BLaER1 (cell line): ENCODE measurements at regions not wholly inside any gene's neighbourhood (a gene's known extent, or its start where the extent isn't known, plus 50 kb on each side); places are given as distances from the start of the nearest gene placed in this dataset.
"Not testable (repeated sequence)": the region's sequence is repeated elsewhere in the genome, so short reads cannot be mapped to it uniquely, and the experiment has no call there.

Experiments used
- H3K27ac ChIP-seq: shearing (Covaris generic); formaldehyde crosslinking; 2 replicates; pipeline ENCODE4 v1.8.1; 2022
- H3K27me3 ChIP-seq: shearing (Covaris generic); formaldehyde crosslinking; 2 replicates; pipeline ENCODE4 v1.8.1; 2022
- H3K36me3 ChIP-seq: shearing (Covaris generic); formaldehyde crosslinking; 2 replicates; pipeline ENCODE4 v1.8.1; 2022
- H3K4me1 ChIP-seq: shearing (Covaris generic); formaldehyde crosslinking; 2 replicates; pipeline ENCODE4 v1.8.1; 2022
- H3K4me2 ChIP-seq: shearing (Covaris generic); formaldehyde crosslinking; 2 replicates; pipeline ENCODE4 v1.8.1; 2022
- H3K4me3 ChIP-seq: shearing (Covaris generic); formaldehyde crosslinking; 2 replicates; pipeline ENCODE4 v1.8.1; 2022
- H3K9ac ChIP-seq: shearing (Covaris generic); formaldehyde crosslinking; 2 replicates; pipeline ENCODE4 v1.8.1; 2022
- H3K9me3 ChIP-seq: shearing (Covaris generic); formaldehyde crosslinking; 2 replicates; pipeline ENCODE4 v1.8.1; 2022
- H4K20me1 ChIP-seq: shearing (Covaris generic); formaldehyde crosslinking; 2 replicates; pipeline ENCODE4 v1.8.1; 2022

DNA sequence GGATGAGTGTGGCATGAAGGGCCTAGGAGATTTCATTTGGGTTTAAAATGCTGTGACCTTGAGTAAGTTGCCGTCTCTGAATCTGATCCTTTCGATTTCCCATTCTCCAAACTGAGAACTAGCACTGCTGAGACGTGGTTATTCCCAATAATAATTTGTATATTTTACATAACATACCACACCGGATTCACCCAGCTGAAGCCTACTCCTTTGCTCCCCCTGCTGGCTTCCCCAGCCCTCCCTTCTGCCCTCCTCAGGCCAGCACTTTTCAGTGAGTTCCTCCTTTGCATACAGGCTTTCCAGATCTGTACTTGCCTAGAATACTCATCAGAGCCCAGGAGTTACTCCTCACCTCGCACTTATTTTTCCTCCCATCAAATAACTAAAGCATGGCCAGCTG, 255.1 kb downstream of the OR4F29 start:
- H3K4me2 ChIP-seq, H3K4me1 ChIP-seq, H3K9me3 ChIP-seq, H3K36me3 ChIP-seq, H3K27ac ChIP-seq, H3K27me3 ChIP-seq, H3K9ac ChIP-seq, H3K4me3 ChIP-seq, H4K20me1 ChIP-seq: not testable (repeated sequence)

DNA sequence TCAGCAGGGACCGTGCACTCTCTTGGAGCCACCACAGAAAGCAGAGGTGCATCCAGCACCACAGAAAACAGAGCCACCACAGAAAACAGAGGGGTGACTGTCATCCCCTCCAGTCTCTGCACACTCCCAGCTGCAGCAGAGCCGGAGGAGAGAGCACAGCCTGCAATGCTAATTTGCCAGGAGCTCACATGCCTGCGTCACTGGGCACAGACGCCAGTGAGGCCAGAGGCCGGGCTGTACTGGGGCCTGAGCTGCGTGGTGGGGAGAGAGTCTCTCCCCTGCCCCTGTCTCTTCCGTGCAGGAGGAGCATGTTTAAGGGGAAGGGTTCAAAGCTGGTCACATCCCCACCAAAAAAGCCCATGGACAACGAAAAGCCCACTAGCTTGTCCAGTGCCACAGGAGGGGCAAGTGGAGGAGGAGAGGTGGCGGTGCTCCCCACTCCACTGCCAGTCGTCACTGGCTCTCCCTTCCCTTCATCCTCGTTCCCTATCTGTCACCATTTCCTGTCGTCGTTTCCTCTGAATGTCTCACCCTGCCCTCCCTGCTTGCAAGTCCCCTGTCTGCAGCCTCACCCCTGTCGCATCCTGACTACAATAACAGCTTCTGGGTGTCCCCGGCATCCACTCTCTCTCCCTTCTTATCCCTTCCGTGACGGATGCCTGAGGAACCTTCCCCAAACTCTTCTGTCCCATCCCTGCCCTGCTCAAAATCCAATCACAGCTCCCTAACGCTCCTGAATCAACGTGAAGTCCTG, 260.0 kb downstream of the OR4F29 start:
- 0 out of 2 replicates have a peak overlapping the region, but pooled peaks have one; percentile 17 for H3K4me2 ChIP-seq
- not testable (repeated sequence) for H3K27me3 ChIP-seq, H4K20me1 ChIP-seq, H3K9me3 ChIP-seq, H3K4me1 ChIP-seq, H3K27ac ChIP-seq, H3K4me3 ChIP-seq
- H3K9ac ChIP-seq, result 0 out of 2 replicates have a peak overlapping the region, but pooled peaks have one; percentile 29
- H3K36me3 ChIP-seq, result peaks cover 10% of the 10 kb centered on the region

DNA sequence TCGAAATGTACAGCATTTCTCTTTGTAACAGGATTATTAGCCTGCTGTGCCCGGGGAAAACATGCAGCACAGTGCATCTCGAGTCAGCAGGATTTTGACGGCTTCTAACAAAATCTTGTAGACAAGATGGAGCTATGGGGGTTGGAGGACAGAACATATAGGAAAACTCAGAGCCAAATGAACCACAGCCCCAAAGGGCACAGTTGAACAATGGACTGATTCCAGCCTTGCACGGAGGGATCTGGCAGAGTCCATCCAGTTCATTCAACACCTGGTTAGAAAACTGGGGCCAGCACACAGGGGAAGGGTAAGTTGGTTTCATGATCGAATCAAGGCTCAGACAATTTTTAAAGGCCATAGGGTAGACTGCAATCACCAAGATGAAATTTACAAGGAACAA, 260.8 kb downstream of the OR4F29 start:
- not testable (repeated sequence) for H4K20me1 ChIP-seq, H3K4me1 ChIP-seq, H3K9ac ChIP-seq, H3K27ac ChIP-seq, H3K9me3 ChIP-seq, H3K4me2 ChIP-seq, H3K27me3 ChIP-seq, H3K4me3 ChIP-seq
- peaks cover 12% of the 10 kb centered on the region for H3K36me3 ChIP-seq

DNA sequence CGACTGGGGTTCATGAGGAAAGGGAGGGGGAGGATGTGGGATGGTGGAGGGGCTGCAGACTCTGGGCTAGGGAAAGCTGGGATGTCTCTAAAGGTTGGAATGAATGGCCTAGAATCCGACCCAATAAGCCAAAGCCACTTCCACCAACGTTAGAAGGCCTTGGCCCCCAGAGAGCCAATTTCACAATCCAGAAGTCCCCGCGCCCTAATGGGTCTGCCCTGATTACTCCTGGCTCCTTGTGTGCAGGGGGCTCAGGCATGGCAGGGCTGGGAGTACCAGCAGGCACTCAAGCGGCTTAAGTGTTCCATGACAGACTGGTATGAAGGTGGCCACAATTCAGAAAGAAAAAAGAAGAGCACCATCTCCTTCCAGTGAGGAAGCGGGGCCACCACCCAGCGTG, 261.6 kb downstream of the OR4F29 start:
- not testable (repeated sequence) for H3K9me3 ChIP-seq, H3K4me3 ChIP-seq, H3K27me3 ChIP-seq, H3K27ac ChIP-seq, H4K20me1 ChIP-seq, H3K4me1 ChIP-seq, H3K9ac ChIP-seq, H3K4me2 ChIP-seq
- H3K36me3 ChIP-seq, result peaks cover 12% of the 10 kb centered on the region

DNA sequence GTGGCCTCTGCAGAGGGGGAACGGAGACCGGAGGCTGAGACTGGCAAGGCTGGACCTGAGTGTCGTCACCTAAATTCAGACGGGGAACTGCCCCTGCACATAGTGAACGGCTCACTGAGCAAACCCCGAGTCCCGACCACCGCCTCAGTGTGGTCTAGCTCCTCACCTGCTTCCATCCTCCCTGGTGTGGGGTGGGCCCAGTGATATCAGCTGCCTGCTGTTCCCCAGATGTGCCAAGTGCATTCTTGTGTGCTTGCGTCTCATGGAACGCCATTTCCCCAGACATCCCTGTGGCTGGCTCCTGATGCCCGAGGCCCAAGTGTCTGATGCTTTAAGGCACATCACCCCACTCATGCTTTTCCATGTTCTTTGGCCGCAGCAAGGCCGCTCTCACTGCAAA, 262.2 kb downstream of the OR4F29 start:
- not testable (repeated sequence) for H3K4me1 ChIP-seq, H3K27me3 ChIP-seq, H3K27ac ChIP-seq, H3K9ac ChIP-seq, H3K4me3 ChIP-seq, H3K4me2 ChIP-seq, H4K20me1 ChIP-seq, H3K9me3 ChIP-seq
- H3K36me3 ChIP-seq, result peaks cover 12% of the 10 kb centered on the region

DNA sequence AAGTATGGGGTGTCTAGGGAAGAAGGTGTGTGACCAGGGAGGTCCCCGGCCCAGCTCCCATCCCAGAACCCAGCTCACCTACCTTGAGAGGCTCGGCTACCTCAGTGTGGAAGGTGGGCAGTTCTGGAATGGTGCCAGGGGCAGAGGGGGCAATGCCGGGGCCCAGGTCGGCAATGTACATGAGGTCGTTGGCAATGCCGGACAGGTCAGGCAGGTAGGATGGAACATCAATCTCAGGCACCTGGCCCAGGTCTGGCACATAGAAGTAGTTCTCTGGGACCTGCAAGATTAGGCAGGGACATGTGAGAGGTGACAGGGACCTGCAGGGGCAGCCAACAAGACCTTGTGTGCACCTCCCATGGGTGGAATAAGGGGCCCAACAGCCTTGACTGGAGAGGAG, 264.2 kb downstream of the OR4F29 start:
- not testable (repeated sequence) for H4K20me1 ChIP-seq, H3K27me3 ChIP-seq, H3K27ac ChIP-seq, H3K4me1 ChIP-seq, H3K4me2 ChIP-seq, H3K9me3 ChIP-seq, H3K9ac ChIP-seq, H3K4me3 ChIP-seq
- H3K36me3 ChIP-seq, result peaks cover 12% of the 10 kb centered on the region

DNA sequence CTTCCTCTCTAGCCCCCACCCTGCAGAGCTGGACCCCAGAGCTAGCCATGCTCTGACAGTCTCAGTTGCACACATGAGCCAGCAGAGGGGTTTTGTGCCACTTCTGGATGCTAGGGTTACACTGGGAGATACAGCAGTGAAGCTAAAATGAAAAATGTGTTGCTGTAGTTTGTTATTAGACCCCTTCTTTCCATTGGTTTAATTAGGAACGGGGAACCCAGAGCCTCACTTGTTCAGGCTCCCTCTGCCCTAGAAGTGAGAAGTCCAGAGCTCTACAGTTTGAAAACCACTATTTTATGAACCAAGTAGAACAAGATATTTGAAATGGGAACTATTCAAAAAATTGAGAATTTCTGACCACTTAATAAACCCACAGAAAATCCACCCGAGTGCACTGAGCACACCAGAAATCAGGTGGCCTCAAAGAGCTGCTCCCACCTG, 264.8 kb downstream of the OR4F29 start:
- H3K27me3 ChIP-seq, H3K4me1 ChIP-seq, H3K4me2 ChIP-seq, H3K9ac ChIP-seq, H3K27ac ChIP-seq, H3K4me3 ChIP-seq, H4K20me1 ChIP-seq, H3K9me3 ChIP-seq: not testable (repeated sequence)
- peaks cover 12% of the 10 kb centered on the region for H3K36me3 ChIP-seq

DNA sequence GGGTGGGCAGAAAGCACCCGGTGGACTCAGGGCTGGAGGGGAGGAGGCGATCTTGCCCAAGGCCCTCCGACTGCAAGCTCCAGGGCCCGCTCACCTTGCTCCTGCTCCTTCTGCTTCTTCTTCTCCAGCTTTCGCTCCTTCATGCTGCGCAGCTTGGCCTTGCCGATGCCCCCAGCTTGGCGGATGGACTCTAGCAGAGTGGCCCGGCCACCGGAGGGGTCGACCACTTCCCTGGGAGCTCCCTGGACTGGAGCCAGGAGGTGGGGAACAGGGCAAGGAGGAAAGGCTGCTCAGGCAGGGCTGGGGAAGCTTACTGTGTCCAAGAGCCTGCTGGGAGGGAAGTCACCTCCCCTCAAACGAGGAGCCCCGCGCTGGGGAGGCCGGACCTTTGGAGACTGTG, 265.3 kb downstream of the OR4F29 start:
- not testable (repeated sequence) for H4K20me1 ChIP-seq, H3K27me3 ChIP-seq, H3K9ac ChIP-seq, H3K27ac ChIP-seq, H3K9me3 ChIP-seq, H3K4me2 ChIP-seq, H3K4me3 ChIP-seq, H3K36me3 ChIP-seq, H3K4me1 ChIP-seq

DNA sequence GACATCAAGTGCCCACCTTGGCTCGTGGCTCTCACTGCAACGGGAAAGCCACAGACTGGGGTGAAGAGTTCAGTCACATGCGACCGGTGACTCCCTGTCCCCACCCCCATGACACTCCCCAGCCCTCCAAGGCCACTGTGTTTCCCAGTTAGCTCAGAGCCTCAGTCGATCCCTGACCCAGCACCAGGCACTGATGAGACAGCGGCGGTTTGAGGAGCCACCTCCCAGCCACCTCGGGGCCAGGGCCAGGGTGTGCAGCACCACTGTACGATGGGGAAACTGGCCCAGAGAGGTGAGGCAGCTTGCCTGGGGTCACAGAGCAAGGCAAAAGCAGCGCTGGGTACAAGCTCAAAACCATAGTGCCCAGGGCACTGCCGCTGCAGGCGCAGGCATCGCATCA, 266.0 kb downstream of the OR4F29 start:
- not testable (repeated sequence) for H3K27me3 ChIP-seq, H3K9me3 ChIP-seq, H3K9ac ChIP-seq, H3K27ac ChIP-seq, H3K4me2 ChIP-seq, H4K20me1 ChIP-seq, H3K36me3 ChIP-seq, H3K4me1 ChIP-seq, H3K4me3 ChIP-seq

DNA sequence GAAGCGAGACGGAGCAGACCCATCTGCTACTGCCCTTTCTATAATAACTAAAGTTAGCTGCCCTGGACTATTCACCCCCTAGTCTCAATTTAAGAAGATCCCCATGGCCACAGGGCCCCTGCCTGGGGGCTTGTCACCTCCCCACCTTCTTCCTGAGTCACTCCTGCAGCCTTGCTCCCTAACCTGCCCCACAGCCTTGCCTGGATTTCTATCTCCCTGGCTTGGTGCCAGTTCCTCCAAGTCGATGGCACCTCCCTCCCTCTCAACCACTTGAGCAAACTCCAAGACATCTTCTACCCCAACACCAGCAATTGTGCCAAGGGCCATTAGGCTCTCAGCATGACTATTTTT, 267.2 kb downstream of the OR4F29 start:
- H3K4me1 ChIP-seq, H3K4me2 ChIP-seq, H3K9me3 ChIP-seq, H3K9ac ChIP-seq, H3K36me3 ChIP-seq, H4K20me1 ChIP-seq, H3K27ac ChIP-seq, H3K27me3 ChIP-seq, H3K4me3 ChIP-seq: not testable (repeated sequence)

DNA sequence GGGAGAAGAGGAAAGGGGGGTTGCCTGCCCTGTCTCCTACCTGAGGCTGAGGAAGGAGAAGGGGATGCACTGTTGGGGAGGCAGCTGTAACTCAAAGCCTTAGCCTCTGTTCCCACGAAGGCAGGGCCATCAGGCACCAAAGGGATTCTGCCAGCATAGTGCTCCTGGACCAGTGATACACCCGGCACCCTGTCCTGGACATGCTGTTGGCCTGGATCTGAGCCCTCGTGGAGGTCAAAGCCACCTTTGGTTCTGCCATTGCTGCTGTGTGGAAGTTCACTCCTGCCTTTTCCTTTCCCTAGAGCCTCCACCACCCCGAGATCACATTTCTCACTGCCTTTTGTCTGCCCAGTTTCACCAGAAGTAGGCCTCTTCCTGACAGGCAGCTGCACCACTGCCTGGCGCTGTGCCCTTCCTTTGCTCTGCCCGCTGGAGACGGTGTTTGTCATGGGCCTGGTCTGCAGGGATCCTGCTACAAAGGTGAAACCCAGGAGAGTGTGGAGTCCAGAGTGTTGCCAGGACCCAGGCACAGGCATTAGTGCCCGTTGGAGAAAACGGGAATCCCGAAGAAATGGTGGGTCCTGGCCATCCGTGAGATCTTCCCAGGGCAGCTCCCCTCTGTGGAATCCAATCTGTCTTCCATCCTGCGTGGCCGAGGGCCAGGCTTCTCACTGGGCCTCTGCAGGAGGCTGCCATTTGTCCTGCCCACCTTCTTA, 267.7 kb downstream of the OR4F29 start:
- not testable (repeated sequence) for H3K4me3 ChIP-seq, H3K4me2 ChIP-seq, H4K20me1 ChIP-seq, H3K36me3 ChIP-seq, H3K27ac ChIP-seq, H3K9ac ChIP-seq, H3K9me3 ChIP-seq, H3K27me3 ChIP-seq, H3K4me1 ChIP-seq

DNA sequence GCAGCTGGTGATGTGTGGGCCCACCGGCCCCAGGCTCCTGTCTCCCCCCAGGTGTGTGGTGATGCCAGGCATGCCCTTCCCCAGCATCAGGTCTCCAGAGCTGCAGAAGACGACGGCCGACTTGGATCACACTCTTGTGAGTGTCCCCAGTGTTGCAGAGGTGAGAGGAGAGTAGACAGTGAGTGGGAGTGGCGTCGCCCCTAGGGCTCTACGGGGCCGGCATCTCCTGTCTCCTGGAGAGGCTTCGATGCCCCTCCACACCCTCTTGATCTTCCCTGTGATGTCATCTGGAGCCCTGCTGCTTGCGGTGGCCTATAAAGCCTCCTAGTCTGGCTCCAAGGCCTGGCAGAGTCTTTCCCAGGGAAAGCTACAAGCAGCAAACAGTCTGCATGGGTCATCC, 268.4 kb downstream of the OR4F29 start:
- not testable (repeated sequence) for H3K4me1 ChIP-seq, H3K9me3 ChIP-seq, H3K27me3 ChIP-seq, H4K20me1 ChIP-seq, H3K27ac ChIP-seq, H3K4me2 ChIP-seq, H3K9ac ChIP-seq, H3K36me3 ChIP-seq, H3K4me3 ChIP-seq

DNA sequence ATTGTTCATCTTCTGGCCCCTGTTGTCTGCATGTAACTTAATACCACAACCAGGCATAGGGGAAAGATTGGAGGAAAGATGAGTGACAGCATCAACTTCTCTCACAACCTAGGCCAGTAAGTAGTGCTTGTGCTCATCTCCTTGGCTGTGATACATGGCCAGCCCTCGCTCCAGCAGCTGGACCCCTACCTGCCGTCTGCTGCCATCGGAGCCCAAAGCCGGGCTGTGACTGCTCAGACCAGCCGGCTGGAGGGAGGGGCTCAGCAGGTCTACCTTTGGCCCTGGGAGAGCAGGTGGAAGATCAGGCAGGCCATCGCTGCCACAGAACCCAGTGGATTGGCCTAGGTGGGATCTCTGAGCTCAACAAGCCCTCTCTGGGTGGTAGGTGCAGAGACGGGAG, 268.8 kb downstream of the OR4F29 start:
- not testable (repeated sequence) for H4K20me1 ChIP-seq, H3K27me3 ChIP-seq, H3K4me3 ChIP-seq, H3K27ac ChIP-seq, H3K4me2 ChIP-seq, H3K4me1 ChIP-seq, H3K9ac ChIP-seq, H3K36me3 ChIP-seq, H3K9me3 ChIP-seq

DNA sequence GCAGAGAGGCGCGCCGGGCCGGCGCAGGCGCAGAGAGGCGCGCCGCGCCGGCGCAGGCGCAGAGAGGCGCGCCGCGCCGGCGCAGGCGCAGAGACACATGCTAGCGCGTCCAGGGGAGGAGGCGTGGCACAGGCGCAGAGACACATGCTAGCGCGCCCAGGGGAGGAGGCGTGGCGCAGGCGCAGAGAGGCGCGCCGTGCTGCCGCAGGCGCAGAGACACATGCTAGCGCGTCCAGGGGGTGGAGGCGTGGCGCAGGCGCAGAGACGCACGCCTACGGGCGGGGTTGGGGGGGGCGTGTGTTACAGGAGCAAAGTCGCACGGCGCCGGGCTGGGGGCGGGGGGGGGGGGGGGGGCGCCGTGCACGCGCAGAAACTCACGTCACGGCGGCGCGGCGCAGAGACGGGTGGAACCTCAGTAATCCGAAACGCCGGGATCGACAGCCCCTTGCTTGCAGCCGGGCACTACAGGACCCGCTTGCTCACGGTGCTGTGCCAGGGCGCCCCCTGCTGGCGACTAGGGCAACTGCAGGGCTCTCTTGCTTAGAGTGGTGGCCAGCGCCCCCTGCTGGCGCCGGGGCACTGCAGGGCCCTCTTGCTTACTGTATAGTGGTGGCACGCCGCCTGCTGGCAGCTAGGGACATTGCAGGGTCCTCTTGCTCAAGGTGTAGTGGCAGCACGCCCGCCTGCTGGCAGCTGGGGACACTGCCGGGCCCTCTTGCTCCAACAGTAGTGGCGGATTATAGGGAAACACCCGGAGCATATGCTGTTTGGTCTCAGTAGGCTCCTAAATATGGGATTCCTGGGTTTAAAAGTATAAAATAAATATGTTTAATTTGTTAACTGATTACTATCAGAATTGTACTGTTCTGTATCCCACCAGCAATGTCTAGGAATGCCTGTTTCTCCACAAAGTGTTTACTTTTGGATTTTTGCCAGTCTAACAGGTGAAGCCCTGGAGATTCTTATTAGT, 269.9 kb downstream of the OR4F29 start:
- not testable (repeated sequence) for H3K36me3 ChIP-seq, H3K27ac ChIP-seq, H3K9ac ChIP-seq, H3K4me2 ChIP-seq, H4K20me1 ChIP-seq, H3K27me3 ChIP-seq, H3K4me1 ChIP-seq, H3K9me3 ChIP-seq, H3K4me3 ChIP-seq
